ENCODE measurements at regions not wholly inside any gene's neighbourhood (a gene's known extent, or its start where the extent isn't known, plus 50 kb on each side); places are given as distances from the start of the nearest gene placed in this dataset.
A peak's percentile ranks its signal among the peaks of the same experiment; 100 is the strongest.

- H3T11ph ChIP-seq (ENCODE audit: low read length), result no peak overlapping the region
- WGBS (ENCODE audit: extremely low coverage, insufficient read length, low lambda C conversion rate), result no CpG with 5 or more reads among the region's 4 CpGs
Observed at GRCh38 chr21:35586305-35586704, 474.0 kb downstream of the SETD4 start.

More at GRCh38 chr21:35586305-35586704, 474.0 kb downstream of the SETD4 start:
- no peak for TF ChIP-seq CTCF (conservative IDR thresholded peaks at IDR 0.05)
- H2BK15ac ChIP-seq (ENCODE audit: low read depth, low read length), result no peak overlapping the region
- no peaks in the 10 kb centered on the region for H3K23me2 ChIP-seq (ENCODE audit: insufficient read length, low read depth, low read length, poor library complexity, severe bottlenecking)
- no peak overlapping the region for H3K56ac ChIP-seq (ENCODE audit: insufficient read length, low read depth, low read length)
- H3K79me2 ChIP-seq (ENCODE audit: insufficient read depth, low read length), result no peaks in the 10 kb centered on the region
- H3K36me3 Mint-ChIP-seq (ENCODE audit: insufficient read depth in 1 of 3, low read depth in 3 of 3), result no peaks in the 10 kb centered on the region; a peak in 1 of 7 replicates
- H3K79me1 ChIP-seq (ENCODE audit: insufficient read depth, low read depth, low read length, poor library complexity, severe bottlenecking), result no peaks in the 10 kb centered on the region
- no peak overlapping the region for H3K14ac ChIP-seq (ENCODE audit: insufficient read depth, low read length)
- H2BK120ac ChIP-seq (ENCODE audit: low read depth, low read length, poor library complexity, severe bottlenecking), result no peak overlapping the region
- no peak overlapping the region for H3K23ac ChIP-seq (ENCODE audit: insufficient read length, low read depth, low read length)
- no peak overlapping the region for H3K9ac ChIP-seq (ENCODE audit: extremely low read depth, insufficient read length, low read length)
- H3K18ac ChIP-seq (ENCODE audit: insufficient read length, low read depth, low read length), result no peak overlapping the region
- no peak overlapping the region for H4K91ac ChIP-seq (ENCODE audit: insufficient read length, low read depth, low read length)
- H2BK12ac ChIP-seq (ENCODE audit: insufficient read length, low read depth, low read length), result no peak overlapping the region
- no peak for DNase-seq
- no peak overlapping the region for H4K8ac ChIP-seq (replicated peaks; ENCODE audit: insufficient read length, low read depth, low read length)
- no peak overlapping the region for H3K27ac ChIP-seq (ENCODE audit: insufficient read length, low read depth, low read length)
- no peak overlapping the region for H3K4me3 Mint-ChIP-seq
- H3K4me2 ChIP-seq (ENCODE audit: insufficient read depth, insufficient read length, low read length), result no peak overlapping the region
- no peaks in the 10 kb centered on the region; the same call in none of the 2 replicates for H3K4me1 ChIP-seq (ENCODE audit: insufficient read depth, low read length)
- H2AFZ ChIP-seq (ENCODE audit: low read length), result no peak overlapping the region
- H3K9me3 ChIP-seq (ENCODE audit: control insufficient read depth, low read depth, low read length), result no peaks in the 10 kb centered on the region
- H3K4me1 Mint-ChIP-seq, result peaks cover 19 to 27% of the 10 kb centered on the region in 2 experiments
- H3K4ac ChIP-seq (ENCODE audit: low read depth, low read length), result no peak overlapping the region
- H4K20me1 ChIP-seq (ENCODE audit: control insufficient read depth, insufficient read depth, insufficient read length), result no peaks in the 10 kb centered on the region
- H3K27me3 ChIP-seq (ENCODE audit: insufficient read depth, low read length), result no peaks in the 10 kb centered on the region; the same call in 1 of the 2 replicates
- peaks cover 6 to 8% of the 10 kb centered on the region in 2 experiments; a peak in 3 of 5 replicates for H3K9me3 Mint-ChIP-seq
- H3K27ac Mint-ChIP-seq, result peak overlapping the region in 1 of 3 experiments; percentile 5; a peak in 1 of 7 replicates
- H4K5ac ChIP-seq (ENCODE audit: insufficient read length, low read depth, low read length), result no peak overlapping the region
- H3K27me3 Mint-ChIP-seq (ENCODE audit: low read depth), result no peaks in the 10 kb centered on the region
- H2BK20ac ChIP-seq (ENCODE audit: low read depth, low read length, poor library complexity, severe bottlenecking), result no peak overlapping the region
- no peak overlapping the region for H2BK5ac ChIP-seq (ENCODE audit: insufficient read length, low read length)
- H2AK5ac ChIP-seq (ENCODE audit: insufficient read length, low read length), result no peak overlapping the region

All from H9 (cell line).